ENCODE measurements at regions not wholly inside any gene's neighbourhood (a gene's known extent, or its start where the extent isn't known, plus 50 kb on each side); places are given as distances from the start of the nearest gene placed in this dataset.

- Mint-ChIP-seq H3K9me3 (peaks cover 5% of the 10 kb centered on the region), H3K4me3 (no peak overlapping the region), H3K27me3 (ENCODE audit: insufficient read depth) (no peaks in the 10 kb centered on the region; the same call in 1 of the 2 replicates), H3K36me3 (ENCODE audit: low read depth) (peaks cover 5% of the 10 kb centered on the region; the same call in 1 of the 2 replicates), H3K4me1 (ENCODE audit: low read depth) (peaks cover 27% of the 10 kb centered on the region), H3K27ac (no peak overlapping the region)
- TF ChIP-seq, protein P1, sequence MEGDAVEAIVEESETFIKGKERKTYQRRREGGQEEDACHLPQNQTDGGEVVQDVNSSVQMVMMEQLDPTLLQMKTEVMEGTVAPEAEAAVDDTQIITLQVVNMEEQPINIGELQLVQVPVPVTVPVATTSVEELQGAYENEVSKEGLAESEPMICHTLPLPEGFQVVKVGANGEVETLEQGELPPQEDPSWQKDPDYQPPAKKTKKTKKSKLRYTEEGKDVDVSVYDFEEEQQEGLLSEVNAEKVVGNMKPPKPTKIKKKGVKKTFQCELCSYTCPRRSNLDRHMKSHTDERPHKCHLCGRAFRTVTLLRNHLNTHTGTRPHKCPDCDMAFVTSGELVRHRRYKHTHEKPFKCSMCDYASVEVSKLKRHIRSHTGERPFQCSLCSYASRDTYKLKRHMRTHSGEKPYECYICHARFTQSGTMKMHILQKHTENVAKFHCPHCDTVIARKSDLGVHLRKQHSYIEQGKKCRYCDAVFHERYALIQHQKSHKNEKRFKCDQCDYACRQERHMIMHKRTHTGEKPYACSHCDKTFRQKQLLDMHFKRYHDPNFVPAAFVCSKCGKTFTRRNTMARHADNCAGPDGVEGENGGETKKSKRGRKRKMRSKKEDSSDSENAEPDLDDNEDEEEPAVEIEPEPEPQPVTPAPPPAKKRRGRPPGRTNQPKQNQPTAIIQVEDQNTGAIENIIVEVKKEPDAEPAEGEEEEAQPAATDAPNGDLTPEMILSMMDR (IDR thresholded peaks at IDR 0.05): no peak
- no peak for DNase-seq
These were observed 53.8 kb upstream of the RBM24 start for GRCh38 chr6:17227403-17227802.
